AG09309 (cell line): ENCODE measurements at regions not wholly inside any gene's neighbourhood (a gene's known extent, or its start where the extent isn't known, plus 50 kb on each side); places are given as distances from the start of the nearest gene placed in this dataset.

Experiments used
- DNase-seq: peaks from one replicate; pipeline ENCODE4 v3.0.0-alpha.2; 2010; ENCODE audit warnings: low read depth
- H3K4me3 ChIP-seq: 2 replicates; pipeline ENCODE4 v1.5.1; 2011; ENCODE audit warnings: mild to moderate bottlenecking, low read depth, low read length, moderate library complexity; ENCODE audit not compliant: control insufficient read depth
- TF ChIP-seq, protein P1 (sequence below): IDR thresholded peaks from 2 replicates; pipeline ENCODE4 v1.5.1; 2011; ENCODE audit warnings: mild to moderate bottlenecking, low read depth, low read length, inconsistent platforms; ENCODE audit not compliant: insufficient read depth, control insufficient read depth; ENCODE audit errors: missing control alignments

- TF ChIP-seq, protein P1, sequence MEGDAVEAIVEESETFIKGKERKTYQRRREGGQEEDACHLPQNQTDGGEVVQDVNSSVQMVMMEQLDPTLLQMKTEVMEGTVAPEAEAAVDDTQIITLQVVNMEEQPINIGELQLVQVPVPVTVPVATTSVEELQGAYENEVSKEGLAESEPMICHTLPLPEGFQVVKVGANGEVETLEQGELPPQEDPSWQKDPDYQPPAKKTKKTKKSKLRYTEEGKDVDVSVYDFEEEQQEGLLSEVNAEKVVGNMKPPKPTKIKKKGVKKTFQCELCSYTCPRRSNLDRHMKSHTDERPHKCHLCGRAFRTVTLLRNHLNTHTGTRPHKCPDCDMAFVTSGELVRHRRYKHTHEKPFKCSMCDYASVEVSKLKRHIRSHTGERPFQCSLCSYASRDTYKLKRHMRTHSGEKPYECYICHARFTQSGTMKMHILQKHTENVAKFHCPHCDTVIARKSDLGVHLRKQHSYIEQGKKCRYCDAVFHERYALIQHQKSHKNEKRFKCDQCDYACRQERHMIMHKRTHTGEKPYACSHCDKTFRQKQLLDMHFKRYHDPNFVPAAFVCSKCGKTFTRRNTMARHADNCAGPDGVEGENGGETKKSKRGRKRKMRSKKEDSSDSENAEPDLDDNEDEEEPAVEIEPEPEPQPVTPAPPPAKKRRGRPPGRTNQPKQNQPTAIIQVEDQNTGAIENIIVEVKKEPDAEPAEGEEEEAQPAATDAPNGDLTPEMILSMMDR = no peak
- DNase-seq = no peak
Measured at GRCh38 chr11:13221722-13222121, 55.9 kb upstream of the BMAL1 start.

GRCh38 chr11:13222285-13222684 is 55.3 kb upstream of the BMAL1 start:
- no peak for DNase-seq

More at GRCh38 chr11:13221722-13222121, 55.9 kb upstream of the BMAL1 start:
- no peak overlapping the region for H3K4me3 ChIP-seq

GRCh38 chr11:13223112-13223511 is 54.5 kb upstream of the BMAL1 start:
- H3K4me3 ChIP-seq = no peak overlapping the region
- TF ChIP-seq, protein P1 = no peak
- no peak for DNase-seq

More at GRCh38 chr11:13222285-13222684, 55.3 kb upstream of the BMAL1 start:
- TF ChIP-seq, protein P1 = no peak
- H3K4me3 ChIP-seq = no peak overlapping the region

- TF ChIP-seq, protein P1 = no peak
- DNase-seq = no peak
- H3K4me3 ChIP-seq = no peak overlapping the region
Measured at GRCh38 chr11:13224324-13224723, 53.3 kb upstream of the BMAL1 start.

DNA sequence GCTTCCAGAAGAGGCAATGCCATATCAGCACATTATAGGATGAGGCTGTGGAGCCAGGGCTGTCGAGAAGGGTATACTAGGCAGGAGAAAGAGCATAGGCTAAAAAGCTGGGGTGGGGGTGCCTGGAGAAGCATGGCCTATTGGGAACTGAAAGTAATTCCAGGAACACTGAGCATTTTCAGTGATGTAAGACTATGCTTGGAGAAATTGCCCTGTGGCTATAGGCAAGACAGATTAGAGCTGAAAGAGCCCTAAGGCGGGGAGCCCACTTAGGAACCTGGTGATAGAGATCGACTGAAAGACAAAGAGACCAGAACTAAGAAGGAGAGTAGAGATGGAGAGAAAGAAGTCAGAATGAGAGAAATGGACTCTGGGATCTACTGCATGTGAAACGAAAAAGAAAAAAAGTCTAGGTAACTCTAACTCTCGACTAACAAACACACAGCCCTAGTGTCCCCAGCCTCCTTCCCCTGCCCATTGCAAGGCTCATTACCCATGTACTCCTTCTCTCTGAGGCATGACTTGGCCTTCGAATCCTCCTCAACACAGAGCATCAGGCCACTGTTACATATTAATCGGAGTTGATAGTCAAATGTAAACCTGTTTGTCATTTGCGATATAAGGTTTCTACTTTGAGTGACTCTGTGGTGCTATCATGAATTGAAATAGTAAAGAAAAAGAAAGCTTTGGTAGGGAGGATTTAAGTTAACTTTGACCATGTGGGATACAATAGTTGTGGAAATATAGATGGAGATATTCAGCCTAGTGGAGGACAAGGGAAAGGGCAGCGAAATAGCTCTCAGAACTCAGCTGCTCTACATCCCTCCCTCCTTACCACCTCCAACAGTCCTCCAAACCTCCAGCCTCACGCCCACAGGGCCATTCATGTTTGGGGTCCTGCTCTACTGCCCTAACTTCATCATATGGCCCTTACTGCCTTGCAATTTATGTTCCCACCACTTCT is 52.3 kb upstream of the BMAL1 start:
- H3K4me3 ChIP-seq = no peak overlapping the region
- DNase-seq = no peak
- TF ChIP-seq, protein P1 = no peak

- DNase-seq = no peak
- TF ChIP-seq, protein P1 = no peak
- no peak overlapping the region for H3K4me3 ChIP-seq
Measured at GRCh38 chr11:13227676-13228255, 49.8 kb upstream of the BMAL1 start.
